HG02610 (cell line): ENCODE measurements at regions not wholly inside any gene's neighbourhood (a gene's known extent, or its start where the extent isn't known, plus 50 kb on each side); places are given as distances from the start of the nearest gene placed in this dataset.
"Not testable (repeated sequence)": the region's sequence is repeated elsewhere in the genome, so short reads cannot be mapped to it uniquely, and the experiment has no call there.

Experiments
- ATAC-seq: cut with Tn5 transposase; IDR thresholded peaks from one replicate; pipeline ENCODE4 v1.9.1; 2021; ENCODE audit warnings: mild to moderate bottlenecking, moderate library complexity; ENCODE audit not compliant: unreplicated experiment

DNA sequence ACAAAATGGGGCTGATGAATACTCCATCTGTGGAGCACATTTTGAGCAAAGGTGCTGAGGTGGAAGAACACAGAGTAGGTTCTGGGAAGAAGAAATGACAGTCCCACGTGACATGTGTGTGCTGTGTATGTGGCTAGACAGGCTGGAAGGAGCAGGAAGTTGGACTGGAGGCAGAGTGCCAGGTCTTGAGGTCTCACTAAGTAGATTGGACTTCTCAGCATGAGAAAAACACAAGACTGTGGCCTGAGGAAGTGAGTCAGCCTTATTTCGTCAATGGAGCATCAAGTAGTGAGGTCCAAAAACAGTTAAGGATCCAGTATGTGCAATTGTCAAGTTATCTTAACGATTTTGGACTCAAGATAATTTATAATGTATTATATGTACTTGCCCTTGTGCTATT lies 736.5 kb downstream of the KCNJ2 start:
- ATAC-seq = no peak

GRCh38 chr17:70906808-70907207 lies 737.5 kb downstream of the KCNJ2 start:
- no peak for ATAC-seq

DNA sequence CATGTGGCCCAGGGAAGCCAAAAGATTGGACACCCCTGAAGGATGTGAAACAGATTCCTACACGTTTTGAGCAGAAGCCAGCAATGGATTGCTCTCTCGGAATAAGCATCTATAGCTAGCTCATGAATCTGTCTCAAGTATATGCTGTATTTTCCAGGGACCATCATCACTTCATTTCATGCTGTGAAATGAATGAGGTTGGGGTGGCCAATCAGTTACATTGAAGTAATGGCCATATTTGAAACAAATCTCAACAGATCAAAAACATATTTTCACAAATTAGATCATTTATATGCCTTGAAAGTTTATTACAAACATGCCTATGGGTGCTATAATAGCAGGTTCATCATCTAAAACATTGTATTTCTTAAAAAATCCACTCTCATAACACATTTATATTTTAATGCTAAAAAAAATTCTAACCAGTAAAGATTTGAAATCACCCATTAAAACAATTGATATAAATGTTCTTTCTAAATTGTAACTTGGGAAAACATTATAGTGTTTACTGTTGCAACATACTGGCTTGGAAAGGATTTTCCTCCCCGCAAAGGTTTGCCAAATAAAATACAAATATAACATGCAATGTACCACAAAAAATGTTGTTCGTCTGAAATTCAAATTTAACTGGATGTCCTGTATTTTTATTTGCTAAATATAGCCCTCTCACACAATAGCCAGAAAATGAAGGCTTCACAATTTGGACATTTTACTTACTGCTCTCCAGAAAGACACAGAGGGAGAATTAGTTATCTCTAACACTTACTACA lies 743.6 kb downstream of the KCNJ2 start:
- no peak for ATAC-seq

DNA sequence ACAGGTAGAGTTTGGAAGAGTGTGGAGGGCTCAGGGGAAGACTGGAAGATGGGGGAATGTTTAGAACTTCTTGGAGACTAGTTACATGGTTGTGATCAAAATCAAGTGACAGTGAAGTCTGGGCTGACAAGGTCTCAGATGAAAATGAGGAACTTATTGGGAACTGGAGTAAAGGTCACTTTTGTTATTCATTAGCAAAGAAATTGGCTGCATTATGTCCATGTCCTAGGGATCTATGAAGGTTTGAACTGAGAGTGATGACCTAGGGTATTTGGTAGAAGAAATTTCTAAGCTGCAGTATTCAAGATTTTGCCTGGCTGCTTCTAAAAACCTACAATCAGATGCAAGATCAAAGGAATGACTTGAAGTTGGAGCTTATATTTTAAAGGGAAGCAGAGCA lies 747.1 kb downstream of the KCNJ2 start:
- ATAC-seq = no peak

DNA sequence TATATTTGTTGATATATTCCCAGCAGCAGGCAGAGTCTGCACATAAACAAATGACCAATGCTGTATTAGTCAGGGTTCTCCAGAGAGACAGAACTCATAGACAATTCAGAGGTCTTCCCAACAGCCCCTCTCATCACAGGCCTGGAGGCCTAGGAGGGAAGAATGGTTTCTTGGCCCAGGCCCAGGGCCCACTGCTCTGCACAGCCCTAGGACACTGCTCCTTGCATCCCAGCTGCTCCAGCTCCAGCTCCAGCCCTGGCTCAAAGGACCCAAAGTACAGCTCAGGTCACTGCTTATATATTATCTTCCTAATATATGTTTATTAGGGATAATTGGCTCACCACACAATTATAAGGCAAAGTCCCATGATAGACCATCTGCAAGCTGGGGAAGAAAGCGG lies 749.9 kb downstream of the KCNJ2 start:
- no peak for ATAC-seq

GRCh38 chr17:70920416-70920815 lies 751.1 kb downstream of the KCNJ2 start:
- no peak for ATAC-seq

- ATAC-seq = no peak
Measured at GRCh38 chr17:70922268-70922667, 752.9 kb downstream of the KCNJ2 start.

DNA sequence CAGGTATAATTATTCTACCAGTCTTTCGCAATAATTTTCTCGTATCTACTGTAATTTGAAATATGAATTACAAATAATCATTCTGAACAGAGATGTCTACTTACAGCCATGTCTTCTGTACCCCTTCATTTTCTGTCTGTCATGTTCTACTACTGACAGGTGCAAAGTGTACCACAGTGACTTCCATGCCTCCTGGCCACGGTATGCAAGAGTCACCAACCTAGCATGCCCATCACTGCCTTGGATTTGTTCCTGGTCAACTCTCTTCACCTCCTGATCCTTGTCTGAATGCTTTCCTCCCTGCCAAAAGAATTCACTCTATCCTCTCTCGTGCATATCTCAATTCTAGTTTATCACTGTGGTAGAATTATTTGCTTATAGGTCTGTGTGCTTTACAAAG lies 755.4 kb downstream of the KCNJ2 start:
- no peak for ATAC-seq

- no peak for ATAC-seq
Measured at GRCh38 chr17:70929226-70929625, 759.9 kb downstream of the KCNJ2 start.

DNA sequence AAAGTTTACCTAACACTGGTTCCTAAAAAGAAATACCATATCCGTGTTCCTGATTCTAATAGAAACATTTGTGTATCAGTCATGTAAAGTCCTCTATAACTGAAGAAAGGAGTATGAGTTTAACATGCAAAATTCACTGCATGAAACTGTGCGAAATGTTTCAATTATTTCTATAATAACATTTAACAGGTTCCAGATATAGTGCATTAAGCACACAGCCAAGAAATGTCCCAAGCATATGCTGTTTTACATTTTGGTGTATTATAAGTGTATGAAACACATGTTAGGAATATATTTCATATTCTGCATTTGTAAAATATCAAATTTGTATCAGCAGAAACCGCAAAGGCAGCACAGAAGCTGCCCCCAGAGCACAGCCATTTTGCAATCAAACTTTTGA lies 764.9 kb downstream of the KCNJ2 start:
- no peak for ATAC-seq

DNA sequence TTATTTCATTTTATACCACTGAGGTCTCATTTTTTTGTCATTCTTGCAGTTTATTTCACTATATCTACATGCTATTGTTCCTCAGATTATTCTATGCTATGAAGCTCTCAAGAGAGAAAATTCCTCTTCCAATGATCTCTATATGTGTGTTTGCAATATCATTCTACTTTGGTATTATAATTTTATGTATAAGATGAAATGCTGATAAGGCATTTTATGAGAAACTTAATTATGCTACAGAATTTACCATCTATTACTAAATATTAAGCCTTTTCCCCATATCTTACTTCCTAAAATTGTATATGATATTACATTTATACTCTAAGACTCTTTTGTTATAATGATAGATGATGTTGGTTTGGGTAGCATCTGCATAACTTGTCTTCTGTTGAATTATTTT lies 765.5 kb downstream of the KCNJ2 start:
- ATAC-seq = no peak

GRCh38 chr17:70936724-70937123 lies 767.4 kb downstream of the KCNJ2 start:
- ATAC-seq = no peak

- no peak for ATAC-seq
Measured at GRCh38 chr17:70938336-70938735, 769.0 kb downstream of the KCNJ2 start.

DNA sequence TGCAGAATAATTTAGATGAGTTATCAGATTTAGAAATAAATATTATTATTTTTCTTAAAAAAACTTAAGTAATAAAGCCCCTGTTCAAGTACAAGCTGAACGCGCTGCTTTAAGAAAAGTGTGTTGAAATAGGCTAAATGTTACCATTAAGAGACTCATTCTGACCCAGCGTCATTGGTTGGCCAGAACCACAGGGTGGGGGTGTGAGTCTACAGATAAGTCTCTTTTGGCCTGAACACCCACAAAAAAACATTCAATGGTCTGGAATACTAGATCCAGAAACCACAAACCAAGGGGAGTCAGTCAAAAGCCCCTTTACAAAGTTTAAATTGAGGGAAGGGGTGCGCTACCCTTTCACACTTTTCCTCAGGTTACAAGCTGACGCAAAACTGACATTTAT lies 776.1 kb downstream of the KCNJ2 start:
- no peak for ATAC-seq

DNA sequence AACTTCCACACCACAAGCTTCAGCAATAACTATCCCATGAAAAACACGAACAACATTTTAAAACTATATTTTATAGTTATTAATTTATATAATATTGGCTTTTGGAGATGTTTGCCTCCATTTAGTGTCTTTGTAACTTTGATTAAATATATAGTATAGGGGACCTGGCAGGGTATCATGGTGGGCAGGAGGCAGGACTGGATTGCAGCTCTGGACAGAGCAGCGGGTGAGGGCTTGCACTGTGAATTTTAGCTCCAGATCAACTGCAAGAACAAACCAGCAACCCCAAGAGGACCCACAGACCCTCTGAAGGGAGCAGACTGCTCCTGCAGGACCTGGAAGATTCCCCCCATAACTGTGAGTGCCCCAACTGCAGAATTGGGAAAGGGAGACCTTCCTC lies 777.9 kb downstream of the KCNJ2 start:
- ATAC-seq = no peak

DNA sequence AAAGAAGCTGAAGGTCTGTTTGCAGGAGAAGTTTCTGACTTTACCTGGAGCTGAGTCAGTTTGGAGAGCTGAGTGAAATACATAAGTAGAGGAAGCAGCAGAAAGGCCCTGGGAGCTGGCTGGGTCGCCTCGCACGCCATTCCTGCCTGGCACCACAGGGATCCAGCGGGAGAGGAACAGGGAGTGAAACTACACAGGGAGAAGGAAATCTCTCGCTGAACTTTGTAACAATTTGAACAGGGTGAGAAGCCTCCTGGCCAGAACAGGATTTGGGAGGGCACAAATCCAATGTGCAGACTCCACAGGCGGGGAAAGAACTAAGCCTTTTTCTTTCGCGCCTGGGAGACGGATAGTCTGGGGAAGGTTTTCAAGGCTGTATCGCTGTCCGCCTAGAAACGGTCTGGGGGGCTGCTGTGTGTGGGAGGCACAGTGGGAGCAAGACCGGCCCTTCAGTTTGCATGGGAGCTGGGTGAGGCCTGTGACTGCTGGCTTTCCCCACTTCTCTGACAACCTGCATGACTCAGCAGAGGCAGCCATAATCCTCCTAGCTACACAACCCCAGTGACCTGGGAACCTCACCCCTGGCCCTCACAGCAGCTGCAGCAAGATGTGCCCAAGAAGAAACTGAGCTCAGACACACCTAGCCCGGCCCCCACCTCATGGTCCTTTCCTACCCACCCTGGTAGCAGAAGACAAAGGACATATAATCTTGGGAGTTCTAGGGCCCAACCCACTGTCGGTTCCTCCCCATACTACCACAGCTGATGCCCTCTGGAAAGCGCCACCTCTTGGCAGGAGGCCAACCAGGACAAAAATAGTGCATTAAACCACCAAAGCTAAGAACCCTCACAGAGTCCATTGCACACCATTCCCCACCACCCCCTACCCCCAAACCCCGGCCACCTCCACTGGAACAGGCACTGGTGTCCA lies 778.6 kb downstream of the KCNJ2 start:
- no peak for ATAC-seq

DNA sequence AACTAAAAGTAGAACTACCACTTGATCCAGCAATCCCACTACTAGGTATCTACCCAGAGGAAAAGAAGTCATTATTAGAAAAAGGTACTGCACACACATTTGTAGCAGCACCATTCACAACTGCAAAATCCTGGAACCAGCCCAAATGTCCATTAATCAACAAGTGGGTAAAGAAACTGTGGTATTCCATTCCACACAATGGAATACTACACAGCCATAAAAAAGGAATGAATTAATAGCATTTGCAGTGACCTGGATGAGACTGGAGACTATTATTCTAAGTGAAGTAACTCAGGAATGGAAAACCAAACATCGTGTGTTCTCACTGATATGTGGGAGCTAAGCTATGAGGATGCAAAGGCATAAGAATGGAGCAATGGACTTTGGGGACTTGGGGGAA lies 783.8 kb downstream of the KCNJ2 start:
- ATAC-seq = not testable (repeated sequence)

DNA sequence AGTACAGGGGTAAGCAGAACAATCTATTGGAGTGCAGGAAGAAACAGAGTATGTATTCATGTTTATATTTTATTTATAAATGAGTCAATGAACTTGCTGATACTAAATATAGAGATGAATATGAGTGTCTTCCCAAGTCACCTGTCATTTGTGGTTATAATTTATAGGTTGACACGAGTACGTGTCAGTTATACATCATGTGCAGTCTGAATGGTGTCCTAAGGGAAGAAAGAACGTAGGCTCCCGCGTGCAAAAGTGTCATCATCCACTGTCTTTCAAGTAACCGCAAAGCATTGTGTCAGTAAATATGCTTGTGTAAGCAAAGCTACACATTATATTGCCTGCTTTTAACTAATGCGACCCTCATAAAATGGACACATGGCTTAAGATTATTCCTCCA lies 786.1 kb downstream of the KCNJ2 start:
- ATAC-seq = no peak

GRCh38 chr17:70956726-70957125 lies 787.4 kb downstream of the KCNJ2 start:
- no peak for ATAC-seq

- no peak for ATAC-seq
Measured at GRCh38 chr17:70961341-70961740, 792.0 kb downstream of the KCNJ2 start.

- no peak for ATAC-seq
Measured at GRCh38 chr17:70968302-70968701, 799.0 kb downstream of the KCNJ2 start.

DNA sequence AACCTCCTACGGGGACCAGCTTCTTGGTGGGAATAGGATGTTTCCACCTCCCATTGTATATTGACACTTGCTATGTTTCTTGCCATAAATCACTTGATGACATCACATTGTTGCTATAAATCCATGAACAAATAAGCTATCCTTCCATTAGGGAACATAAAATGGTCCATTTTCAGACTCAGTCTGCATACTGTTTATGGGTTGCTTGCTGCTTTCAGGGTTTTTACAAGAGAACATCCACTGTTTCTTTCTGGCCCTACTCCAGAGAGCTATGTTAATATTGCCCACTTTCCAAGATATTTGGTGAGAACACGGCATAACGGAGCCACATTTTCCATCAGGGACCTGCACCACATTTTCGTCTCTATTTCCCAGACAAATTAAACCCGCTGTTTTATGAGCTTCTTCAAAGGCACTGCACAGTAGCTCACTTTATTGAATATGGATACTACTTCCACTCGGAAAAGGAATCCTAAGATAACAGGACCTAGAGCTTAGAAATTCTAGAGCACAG lies 800.2 kb downstream of the KCNJ2 start:
- ATAC-seq = no peak
